Cardiac fibroblast (primary cell): ENCODE measurements at regions not wholly inside any gene's neighbourhood (a gene's known extent, or its start where the extent isn't known, plus 50 kb on each side); places are given as distances from the start of the nearest gene placed in this dataset.

Experiments used
- DNase-seq, 2 donors: peaks; one replicate each; pipeline versions ENCODE4 v3.0.0 to v3.0.0-alpha.2; 2010; ENCODE audit warnings: low read depth in 2 of 2
- H3K4me3 ChIP-seq, 2 donors: replicated peaks in 1 of 2; 1 replicate in 1 of 2; 2 replicates in 1 of 2; pipeline ENCODE4 v1.5.1; 2011; ENCODE audit warnings: low read depth in 2 of 2, low read length in 2 of 2, mild to moderate bottlenecking in 2 of 2, moderate library complexity in 1 of 2
- TF ChIP-seq, protein P1 (sequence below): IDR thresholded peaks from one replicate; pipeline ENCODE4 v1.5.1; 2011; ENCODE audit warnings: low read depth, mild to moderate bottlenecking, low read length, inconsistent platforms

DNA sequence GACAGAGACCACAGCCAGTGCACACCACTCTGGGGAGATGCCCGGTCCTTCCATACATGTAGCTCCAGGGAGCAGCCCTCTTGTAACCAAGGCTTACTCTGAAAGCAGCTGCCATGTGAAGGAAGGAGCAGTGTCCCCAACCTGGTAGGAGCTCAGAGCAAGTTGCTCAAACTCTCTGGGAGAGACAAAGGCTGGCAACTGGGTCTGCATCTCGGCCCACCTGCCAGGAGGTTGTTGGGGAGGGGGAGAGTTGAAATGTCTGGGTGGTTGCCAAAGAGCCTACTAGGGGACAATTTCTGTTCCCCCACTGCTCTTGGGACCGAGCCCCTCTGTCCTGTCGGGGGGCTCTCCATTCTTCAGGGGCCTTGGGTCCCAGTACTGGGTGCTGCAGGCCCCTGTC is 309.9 kb downstream of the TLE3 start:
- TF ChIP-seq, protein P1, sequence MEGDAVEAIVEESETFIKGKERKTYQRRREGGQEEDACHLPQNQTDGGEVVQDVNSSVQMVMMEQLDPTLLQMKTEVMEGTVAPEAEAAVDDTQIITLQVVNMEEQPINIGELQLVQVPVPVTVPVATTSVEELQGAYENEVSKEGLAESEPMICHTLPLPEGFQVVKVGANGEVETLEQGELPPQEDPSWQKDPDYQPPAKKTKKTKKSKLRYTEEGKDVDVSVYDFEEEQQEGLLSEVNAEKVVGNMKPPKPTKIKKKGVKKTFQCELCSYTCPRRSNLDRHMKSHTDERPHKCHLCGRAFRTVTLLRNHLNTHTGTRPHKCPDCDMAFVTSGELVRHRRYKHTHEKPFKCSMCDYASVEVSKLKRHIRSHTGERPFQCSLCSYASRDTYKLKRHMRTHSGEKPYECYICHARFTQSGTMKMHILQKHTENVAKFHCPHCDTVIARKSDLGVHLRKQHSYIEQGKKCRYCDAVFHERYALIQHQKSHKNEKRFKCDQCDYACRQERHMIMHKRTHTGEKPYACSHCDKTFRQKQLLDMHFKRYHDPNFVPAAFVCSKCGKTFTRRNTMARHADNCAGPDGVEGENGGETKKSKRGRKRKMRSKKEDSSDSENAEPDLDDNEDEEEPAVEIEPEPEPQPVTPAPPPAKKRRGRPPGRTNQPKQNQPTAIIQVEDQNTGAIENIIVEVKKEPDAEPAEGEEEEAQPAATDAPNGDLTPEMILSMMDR, result no peak
- no peak for DNase-seq
- no peak overlapping the region for H3K4me3 ChIP-seq

DNA sequence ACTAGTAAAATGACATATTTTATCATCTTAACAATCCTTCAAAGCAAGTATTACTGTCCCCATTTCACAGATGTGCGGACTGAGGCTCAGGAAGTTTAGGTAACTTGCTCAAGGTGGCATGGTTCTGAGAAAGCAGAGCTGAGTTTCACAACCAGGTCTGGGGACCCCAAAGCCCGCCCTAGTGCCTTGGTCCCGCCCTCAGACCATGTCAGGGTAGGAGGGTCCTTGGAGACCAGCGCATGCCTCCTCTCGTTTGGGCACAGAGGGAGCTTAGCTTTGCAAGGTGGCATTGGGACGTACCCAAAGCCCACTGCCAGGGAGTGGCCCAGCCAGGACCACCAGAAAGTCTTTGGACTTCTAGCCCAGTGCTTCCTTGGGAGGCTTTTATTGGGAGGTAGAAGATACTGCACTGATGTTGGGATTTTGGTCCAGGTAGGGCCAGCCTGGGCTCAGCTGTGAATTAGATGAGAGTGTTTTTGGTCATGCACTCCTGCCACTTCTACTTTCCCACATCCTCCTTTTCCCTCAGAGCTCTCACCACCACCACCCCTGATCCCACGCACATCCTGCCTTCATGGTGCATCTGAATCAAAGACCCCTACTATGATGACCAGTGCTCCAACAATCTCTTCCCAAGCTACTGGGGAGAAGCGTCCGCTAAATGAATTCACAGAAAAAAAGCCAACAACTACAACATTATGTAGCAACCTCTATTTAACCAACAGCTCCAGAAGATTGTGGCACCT is 307.9 kb downstream of the TLE3 start:
- H3K4me3 ChIP-seq, result no peak overlapping the region
- TF ChIP-seq, protein P1, result no peak
- no peak for DNase-seq

DNA sequence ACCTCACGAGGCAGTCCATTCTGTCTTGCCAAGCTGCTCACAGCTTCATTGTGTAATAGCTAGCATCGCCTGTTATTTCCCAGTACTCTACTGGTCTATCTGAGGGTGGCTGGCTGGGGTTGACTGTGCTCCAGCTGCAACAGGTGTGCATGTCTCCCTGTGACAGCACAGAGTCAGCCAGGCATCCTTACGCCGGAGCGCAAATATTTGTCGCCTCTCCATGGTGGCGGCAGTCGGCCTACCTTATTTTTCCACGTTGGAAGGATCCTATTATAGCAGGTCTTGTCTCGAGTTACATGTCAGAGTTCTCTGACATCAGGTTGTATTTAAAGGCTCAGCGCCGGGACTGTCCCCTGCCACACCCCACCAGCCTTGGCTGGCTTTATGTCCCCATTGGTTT is 307.1 kb downstream of the TLE3 start:
- H3K4me3 ChIP-seq, result no peak overlapping the region
- no peak for DNase-seq
- TF ChIP-seq, protein P1, result no peak

DNA sequence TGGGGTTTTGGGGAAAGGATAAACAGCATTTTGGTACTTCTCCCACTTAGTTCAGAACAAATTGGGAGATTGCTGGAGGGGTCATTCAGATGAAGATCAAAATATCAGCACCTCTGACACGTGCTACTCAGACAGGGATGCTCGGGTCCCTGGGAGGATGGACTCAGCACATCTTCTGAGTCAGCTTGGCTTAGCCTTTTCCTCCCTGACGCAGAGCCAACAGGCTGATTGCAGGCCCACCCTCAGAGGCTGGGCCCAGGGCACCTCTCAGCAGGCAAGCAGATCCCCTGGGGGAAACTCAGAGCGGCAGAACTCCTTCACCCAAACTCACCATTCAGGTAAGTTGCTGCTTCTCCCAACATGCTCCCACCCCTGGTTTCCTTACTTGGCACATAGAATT is 304.9 kb downstream of the TLE3 start:
- no peak overlapping the region for H3K4me3 ChIP-seq
- DNase-seq, result no peak
- TF ChIP-seq, protein P1, result no peak

GRCh38 chr15:69793431-69793780 is 304.3 kb downstream of the TLE3 start:
- TF ChIP-seq, protein P1, result no peak
- H3K4me3 ChIP-seq, result no peak overlapping the region
- DNase-seq, result no peak

DNA sequence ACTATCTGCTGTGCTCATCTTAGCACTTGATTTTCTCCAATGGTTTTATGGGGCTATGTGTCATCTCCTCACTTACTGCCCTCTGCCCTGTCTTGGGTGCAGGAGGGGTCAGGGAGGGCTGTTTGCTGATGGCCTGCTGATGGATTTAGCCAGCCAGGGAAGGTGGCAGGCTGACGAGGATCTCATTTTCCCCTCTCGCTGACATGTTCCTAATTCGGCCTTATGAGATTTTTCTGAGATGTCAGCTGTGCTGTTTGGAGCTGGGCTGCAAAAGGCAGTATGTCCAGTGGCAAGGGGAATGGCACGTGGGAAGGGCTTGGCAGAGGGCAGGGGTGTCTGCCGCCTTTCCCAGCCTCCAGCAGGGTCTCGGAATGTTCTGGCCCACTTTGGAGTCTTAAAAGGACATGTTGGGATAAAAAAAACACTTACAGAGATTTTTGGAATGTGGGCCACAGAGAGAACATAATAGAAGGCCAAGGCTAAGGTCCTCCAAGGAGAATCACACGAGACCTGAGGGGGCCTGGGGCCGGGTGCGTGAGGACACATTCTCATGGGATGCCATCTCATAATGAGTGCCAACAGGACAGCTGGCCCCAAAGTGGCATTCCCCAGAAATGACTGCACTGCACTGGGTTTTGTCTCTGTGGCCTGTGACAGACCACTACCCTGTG is 303.8 kb downstream of the TLE3 start:
- DNase-seq, result no peak
- TF ChIP-seq, protein P1, result no peak
- H3K4me3 ChIP-seq, result no peak overlapping the region
